SW480 (cell line): ENCODE measurements at regions not wholly inside any gene's neighbourhood (a gene's known extent, or its start where the extent isn't known, plus 50 kb on each side); places are given as distances from the start of the nearest gene placed in this dataset.
"Not testable (repeated sequence)": the region's sequence is repeated elsewhere in the genome, so short reads cannot be mapped to it uniquely, and the experiment has no call there.

Experiments
- DNase-seq: peaks from one replicate; pipeline ENCODE4 v3.0.0-alpha.2; 2016; ENCODE audit warnings: low spot score

DNA sequence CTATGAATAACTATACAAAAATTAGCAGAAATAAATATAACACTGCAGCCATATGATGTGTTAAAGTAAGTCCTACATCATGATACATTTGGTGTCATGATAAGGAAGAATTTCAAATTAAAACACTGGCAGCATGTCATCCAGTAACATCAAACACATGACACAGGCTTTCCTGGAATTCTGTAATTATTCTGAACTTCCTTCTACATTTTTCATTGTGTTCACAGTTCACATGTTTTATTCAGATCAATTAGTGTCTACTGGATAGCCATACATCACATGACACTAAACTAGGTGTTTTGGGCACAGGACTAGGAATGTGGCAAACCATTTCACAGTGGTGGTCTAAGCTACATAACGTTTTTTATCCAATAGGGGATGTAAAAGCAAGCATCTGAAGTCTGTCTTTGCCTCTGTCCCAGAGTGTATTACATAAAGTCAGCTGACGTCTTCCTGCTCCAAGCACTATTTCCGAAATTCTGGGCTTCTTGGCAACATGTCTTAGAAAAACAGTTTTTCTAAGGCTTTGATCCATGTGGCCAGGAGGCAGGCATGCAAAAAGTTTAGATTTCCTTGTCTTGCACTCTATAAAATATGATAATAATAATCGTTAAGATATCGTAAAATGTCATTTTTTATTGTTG, 707.9 kb downstream of the CENPC start:
- no peak for DNase-seq

- no peak for DNase-seq
Measured at GRCh38 chr4:66829310-66829709, 716.0 kb downstream of the CENPC start.

- DNase-seq, result no peak
Measured at GRCh38 chr4:66820681-66821080, 724.6 kb downstream of the CENPC start.

GRCh38 chr4:66814277-66814676, 731.0 kb downstream of the CENPC start:
- DNase-seq, result no peak

GRCh38 chr4:66805582-66805981, 739.7 kb downstream of the CENPC start:
- no peak for DNase-seq

DNA sequence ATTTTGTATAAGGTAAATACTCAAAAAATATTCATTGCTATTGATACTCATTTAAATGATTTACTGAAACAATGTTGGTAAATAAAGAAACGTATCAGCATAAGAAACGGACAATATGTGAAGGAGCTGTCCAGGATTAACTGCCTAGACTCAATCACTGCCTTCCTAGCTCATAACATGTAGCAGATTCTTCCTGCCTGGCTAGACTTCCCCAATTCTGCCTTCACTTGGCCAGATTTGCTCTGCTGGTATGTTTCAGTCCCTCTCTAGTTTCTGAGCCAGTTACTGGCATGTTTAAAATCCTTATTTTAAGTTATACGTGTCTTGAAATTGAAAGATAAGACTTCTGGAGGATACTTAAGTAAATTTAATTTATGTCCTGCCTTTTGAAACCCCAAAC, 740.3 kb downstream of the CENPC start:
- DNase-seq, result no peak

- DNase-seq, result no peak
Measured at GRCh38 chr4:66797608-66798007, 747.7 kb downstream of the CENPC start.

- no peak for DNase-seq
Measured at GRCh38 chr4:66795724-66796123, 749.6 kb downstream of the CENPC start.

DNA sequence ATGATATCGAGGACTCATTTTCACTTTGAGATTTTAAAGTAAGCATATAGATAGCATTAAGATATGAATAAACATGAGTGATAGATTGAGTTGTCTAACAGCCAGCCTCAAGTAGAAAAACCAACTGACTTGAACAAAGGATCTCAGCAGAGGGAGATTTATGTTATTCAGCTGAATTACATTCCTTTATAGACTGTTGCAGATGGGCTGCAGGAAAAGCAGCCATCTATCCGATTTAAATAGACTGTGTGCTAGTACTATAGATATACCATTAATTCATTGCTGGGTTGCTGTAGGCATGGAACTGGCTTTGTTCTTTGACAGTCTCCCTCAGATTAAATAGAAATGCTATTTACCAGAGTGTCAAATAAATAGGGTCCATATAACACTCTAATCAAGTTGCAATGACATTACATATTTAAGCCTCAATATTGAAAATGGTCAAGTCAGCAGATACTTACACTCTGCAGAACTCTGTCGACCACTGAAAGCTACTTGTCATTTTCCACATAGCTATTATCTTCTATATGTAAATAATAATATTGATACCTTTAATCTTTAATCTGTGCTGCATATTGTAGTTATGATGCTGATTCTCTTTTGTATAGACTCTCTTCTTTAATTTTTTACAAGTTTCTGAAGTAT, 750.8 kb downstream of the CENPC start:
- no peak for DNase-seq

DNA sequence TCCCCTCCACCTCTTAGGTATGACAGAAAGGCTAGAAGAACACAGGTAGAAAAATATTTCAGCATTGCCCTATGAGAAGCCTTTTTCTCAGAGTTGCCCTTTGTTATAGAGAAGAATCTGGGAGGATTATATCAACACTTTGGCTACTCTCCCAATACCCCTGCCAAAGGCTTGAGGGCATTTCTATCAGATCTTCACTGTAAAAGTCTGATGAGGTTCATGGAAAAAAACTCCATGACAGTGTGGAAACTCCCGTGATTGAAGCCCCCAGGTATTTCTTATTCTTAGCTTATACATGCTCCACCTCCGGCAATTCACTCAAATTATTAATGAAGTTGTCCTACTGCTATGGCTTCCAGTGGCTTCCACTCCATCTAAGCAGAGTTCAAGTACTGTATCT, 753.6 kb downstream of the CENPC start:
- DNase-seq, result no peak

DNA sequence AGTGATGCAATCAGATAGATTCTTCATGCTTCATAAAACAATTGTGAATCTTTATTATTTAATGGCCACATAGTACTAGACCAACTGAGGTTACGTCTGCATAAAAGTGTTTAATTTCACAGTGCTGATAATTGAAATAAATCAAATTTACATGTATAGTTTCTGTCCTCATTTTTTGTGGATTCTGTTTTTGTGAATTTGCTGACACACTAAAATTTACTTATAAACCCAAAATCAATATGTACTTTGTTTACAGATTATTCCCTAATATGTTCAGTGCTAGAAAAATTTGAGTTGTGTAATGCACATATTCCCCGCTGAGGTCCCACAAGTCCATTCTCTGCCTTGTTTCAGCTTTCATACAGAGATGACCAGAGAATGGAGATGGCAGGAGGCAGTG, 759.8 kb downstream of the CENPC start:
- DNase-seq, result no peak

- DNase-seq, result not testable (repeated sequence)
Measured at GRCh38 chr4:66782751-66783150, 762.6 kb downstream of the CENPC start.

- no peak for DNase-seq
Measured at GRCh38 chr4:66777097-66777496, 768.2 kb downstream of the CENPC start.

GRCh38 chr4:66769441-66769840, 775.9 kb downstream of the CENPC start:
- DNase-seq, result no peak

DNA sequence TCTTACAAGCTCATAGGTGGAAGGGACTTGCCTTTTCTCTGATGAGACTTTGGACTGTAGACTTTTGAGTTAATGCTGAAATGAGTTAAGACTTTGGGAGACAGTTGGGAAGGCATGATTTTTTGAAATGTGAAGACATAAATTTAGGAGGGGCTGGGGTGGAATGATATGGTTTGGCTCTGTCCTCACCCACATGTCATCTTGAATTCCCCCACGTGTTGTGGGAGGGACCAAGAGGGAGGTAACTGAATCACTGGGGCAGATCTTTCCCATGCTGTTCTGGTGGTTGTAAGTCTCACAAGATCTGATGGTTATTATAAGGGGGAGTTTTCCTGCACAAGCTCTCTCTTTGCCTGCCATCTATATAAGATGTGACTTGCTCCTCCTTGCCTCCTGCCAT, 777.9 kb downstream of the CENPC start:
- no peak for DNase-seq

DNA sequence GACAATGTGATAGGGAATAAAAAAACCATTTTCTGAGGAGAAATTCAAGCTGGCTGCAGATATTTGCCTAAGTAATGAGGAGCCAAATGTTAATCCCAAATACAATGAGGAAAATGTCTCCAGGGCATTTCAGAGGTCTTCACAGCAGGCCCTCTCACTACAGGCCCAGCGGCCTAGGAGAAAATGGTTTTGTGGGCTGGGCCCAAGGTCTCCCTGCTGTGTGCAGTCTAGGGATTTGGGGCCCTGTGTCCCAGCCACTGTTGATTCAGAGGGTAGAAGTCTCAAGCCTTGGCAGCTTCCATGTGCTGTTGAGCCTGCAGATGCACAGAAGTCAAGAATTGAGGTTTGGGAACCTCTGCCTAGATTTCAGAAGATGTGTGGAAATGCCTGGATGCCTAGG, 778.7 kb downstream of the CENPC start:
- no peak for DNase-seq

DNA sequence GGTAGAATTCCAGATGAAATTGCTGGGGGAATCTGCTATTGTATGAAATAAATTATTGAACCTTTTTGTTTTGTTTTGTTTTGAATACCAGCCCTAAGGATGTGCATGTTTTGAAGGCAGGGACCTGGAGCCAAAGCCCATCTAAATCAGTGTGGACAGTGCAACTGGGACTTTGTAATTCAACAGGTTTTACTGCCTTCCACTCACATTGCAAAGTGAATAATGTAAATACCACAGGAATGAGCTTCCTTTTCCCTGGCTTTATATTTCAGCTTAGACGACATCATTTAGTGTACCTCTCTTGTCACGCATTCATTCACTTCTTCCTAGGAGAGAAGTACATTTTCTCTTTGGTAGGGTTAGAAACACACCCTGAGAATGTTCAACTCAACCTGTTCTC, 795.0 kb downstream of the CENPC start:
- no peak for DNase-seq

DNA sequence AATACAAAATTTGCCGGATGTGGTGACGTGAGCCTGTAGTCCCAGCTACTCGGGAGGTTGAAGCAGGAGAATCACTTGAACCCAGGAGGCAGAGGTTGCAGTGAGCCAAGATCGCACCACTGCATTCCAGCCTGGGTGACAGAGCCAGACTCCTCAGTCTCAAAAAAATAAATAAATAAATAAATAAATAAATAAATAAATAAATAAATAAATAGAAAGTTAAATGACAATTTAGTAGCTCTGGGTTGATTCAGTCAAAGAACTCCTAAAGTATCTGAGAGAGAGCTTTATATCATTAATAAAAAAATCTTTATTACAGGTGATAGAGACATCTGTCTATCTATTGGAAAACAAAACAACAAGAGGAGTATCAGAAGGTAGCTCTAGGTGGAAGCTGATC, 798.4 kb downstream of the CENPC start:
- DNase-seq, result not testable (repeated sequence)

DNA sequence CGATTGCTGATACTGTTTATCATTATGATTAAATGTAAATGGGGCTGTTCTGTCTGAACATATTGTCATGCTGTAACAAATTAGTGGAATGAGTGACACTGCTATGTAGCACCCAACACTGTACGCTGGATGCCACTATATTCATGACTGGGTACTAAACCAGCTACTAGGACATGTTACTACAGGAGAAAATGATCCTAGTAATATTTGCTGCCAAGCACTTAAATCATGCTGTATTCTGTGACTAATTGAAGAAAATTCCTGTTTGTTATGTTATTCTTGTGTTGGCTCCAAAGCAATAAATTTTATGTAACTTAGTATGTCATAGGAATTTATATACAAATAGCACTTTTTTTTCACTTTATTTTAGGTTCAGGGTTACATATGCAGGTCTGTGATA, 804.2 kb downstream of the CENPC start:
- no peak for DNase-seq

DNA sequence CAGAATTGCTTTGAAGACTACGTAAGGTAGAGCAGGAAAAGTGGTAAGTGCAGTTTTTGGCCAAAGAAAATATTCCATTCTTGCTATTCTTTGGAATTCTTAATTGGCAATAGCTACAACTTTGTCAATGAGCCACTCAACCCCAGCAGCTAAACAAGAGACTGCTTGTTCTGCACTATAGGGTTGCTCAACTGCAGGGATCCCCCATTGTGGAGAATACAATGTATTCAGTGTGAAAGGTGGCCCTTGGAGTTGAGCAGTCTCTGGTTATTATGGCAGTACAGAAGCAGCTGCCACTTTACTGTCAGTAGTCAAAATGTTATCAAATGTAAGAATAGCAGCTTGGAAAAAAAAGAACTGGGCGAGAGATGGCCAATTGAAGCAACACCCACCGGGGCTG, 808.7 kb downstream of the CENPC start:
- no peak for DNase-seq

DNA sequence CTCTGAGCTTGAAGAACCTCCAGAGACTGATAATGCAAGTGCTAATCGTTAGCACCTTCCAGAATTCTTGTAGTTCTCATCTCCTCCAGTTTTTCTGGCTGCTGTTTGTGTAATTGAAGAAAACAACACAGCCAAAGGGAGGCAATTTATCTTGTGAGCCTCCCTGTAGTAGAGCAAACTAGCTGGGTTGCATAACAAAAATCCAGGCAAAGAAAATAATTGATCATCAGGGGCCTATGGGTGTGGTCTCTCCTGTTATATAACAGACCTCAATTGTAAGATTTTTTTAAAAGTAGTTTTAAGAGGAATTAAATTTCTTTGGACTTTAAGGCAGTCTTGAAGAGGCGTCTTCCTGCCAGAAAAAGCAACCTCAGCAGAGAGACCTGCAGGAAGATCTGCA, 817.0 kb downstream of the CENPC start:
- DNase-seq, result no peak

- not testable (repeated sequence) for DNase-seq
Measured at GRCh38 chr4:66712301-66712921, 832.9 kb downstream of the CENPC start.

GRCh38 chr4:66704243-66704642, 841.1 kb downstream of the CENPC start:
- no peak for DNase-seq

GRCh38 chr4:66694739-66695138, 850.6 kb downstream of the CENPC start:
- no peak for DNase-seq
